Left hindlimb (tissue), 1 donor: ENCODE measurements at regions not wholly inside any gene's neighbourhood (a gene's known extent, or its start where the extent isn't known, plus 50 kb on each side); places are given as distances from the start of the nearest gene placed in this dataset.

Source experiments
- DNase-seq: peaks from one replicate; pipeline ENCODE4 v3.0.0-alpha.2; 2018

GRCh38 chr10:123462756-123463155 is 203.4 kb upstream of the GPR26 start:
- DNase-seq: no peak

DNA sequence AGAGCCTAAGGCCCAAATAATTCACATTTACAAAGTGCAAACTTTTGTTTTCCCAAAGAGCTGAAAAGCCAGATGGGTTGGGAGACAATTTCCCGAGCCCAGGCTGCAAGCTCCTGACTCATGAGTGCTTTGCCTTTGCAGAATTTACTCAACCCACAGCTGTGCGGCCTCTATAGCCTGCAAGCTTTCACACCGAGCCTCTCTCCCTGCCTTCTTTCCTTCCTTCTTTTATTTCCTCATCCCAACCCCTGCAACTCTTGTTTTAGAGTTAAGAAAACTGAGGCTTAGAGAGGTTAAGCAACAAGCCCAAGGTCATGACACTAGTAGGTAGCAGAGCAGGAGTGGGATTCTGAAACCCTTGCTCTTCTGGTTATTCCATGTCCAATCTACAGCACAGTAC is 203.0 kb upstream of the GPR26 start:
- no peak for DNase-seq

DNA sequence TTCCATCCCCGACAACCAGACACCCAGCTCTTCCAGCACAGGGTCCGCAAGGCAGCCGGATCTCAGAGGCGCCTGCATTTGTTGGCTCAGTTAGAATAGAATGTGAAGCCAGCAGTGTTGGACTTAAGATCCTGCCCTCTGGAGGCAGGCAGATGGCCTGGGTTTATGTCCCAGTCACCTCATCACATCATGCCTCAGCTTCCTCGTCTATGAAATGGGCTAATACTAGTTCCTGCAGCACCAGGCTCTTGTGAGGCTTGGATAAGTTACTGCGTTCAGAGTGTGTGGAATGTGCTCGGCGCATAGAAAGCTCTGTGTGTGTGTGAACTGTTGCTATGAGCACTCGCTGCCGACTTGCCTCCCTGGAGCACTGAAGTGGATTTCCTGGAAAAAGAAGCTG is 202.5 kb upstream of the GPR26 start:
- no peak for DNase-seq

DNA sequence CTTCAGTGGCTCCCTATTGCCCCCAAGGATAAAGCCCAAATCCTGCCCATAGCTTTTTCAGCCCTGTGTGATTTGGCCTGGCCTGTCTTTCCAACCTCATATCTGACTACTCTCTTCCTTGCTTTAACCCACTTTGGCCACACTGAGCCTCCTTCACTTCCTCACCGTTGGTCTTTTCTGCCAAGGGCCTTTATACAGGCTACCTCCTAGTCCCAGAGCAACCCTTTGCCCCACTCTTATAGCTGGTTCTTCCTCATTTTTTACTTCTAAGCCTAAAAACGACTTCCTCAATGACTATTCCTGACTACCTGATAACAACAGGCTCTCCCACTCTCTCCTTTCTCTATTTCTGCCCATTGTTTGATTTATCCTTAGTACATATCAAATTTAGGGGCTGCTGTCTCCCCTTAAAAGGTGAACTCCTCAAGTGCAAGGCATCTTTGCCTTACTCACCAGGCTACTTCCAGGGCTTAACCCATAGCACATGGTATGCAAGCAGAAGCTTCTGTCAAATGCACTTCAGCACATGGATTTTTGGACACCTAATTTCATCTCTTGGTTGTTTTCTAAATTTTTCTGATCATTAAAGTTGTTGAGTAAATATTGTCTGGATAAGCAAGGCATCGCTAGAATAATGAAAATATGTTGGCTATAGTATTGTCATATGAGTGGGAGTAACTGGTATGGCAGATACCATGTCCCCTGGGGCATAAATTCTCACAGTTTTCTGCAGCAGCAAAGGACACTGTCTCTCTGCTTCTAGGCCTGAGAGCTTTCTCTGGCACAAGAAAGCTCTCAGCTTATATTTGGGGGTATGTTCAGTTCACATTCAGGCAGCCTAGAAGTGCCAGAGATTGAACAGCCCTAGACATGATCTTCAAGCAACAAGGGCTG is 201.5 kb upstream of the GPR26 start:
- DNase-seq: no peak

- no peak for DNase-seq
Measured at GRCh38 chr10:123470336-123470921, 195.7 kb upstream of the GPR26 start.

GRCh38 chr10:123471811-123472210 is 194.3 kb upstream of the GPR26 start:
- no peak for DNase-seq

DNA sequence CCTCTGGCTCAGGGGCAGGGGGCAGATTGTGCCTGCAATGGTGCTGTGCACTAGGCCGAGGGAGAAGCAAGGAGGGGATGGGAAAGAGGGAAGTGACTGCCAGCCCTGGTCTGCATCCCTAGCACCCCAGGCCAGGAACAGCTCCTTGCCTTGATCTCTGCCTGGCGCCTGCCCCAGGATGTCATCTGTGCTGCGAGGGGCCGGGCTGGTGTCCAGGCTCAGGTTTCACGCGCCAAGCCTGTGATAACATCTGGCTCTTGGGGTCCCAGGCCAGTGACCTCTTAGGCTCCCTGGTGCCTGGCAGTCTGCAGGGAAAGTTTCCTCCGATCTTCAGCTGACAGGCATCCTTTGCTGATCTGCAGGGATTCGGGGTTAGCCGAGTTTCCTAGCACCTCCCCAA is 193.5 kb upstream of the GPR26 start:
- DNase-seq: no peak

DNA sequence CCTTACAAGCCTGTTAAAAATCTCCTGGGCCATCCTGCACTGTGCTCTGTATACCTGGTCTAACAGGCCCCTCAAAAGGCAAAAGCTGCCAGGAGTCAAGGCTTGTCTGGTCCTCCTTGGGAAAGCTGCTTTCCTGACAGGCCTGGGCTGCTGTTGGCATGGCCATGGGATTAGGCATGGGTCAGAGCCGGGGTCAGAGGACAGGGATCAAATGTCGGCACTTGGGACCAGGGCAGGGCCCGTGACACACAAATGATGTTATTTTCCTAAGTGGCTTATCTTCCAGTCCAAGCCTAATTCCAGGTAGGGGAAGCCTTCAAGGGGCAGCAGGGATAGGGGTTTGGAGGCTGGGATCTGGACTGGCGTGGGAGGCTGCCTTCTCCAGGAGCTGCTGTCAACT is 191.5 kb upstream of the GPR26 start:
- no peak for DNase-seq

DNA sequence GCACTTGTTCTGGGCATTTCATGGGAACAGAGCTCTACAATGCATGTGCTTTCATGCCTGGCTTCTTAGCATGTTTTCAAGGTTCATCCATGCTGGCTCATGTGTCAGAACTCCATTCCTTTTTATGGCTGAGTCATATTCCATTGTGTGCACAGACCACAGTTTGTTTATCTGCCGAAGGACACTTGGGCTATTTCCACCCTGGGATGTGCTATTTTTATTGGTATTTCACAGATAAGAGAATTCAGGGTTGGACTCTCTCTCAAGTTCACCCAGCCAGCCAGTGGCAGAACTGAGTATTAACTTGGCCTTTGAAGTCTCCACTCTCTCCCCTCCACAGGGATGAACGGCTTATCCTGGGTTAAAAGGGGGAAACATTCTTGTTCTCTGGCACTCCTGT is 190.7 kb upstream of the GPR26 start:
- DNase-seq: no peak

DNA sequence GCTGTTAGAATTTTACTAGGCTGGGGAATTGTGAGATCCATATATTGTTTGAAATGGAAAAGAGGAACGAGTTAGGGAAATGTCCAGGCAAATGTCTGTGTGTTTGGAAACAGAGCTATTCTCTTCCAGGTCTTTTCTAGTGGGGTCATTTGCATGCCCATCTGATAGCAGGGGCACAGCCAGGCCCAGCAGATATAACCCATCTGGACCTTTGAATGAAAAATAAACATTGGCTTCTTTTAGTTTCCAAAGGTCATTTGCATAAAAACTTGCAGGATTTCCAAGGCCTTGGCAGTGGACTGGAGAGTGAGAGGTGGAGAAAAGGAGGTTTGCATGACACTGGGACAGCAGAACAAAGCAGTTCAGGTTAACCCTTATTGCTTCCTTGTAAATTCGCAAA is 188.0 kb upstream of the GPR26 start:
- DNase-seq: no peak

GRCh38 chr10:123479640-123480039 is 186.5 kb upstream of the GPR26 start:
- no peak for DNase-seq

GRCh38 chr10:123480344-123480743 is 185.8 kb upstream of the GPR26 start:
- no peak for DNase-seq

DNA sequence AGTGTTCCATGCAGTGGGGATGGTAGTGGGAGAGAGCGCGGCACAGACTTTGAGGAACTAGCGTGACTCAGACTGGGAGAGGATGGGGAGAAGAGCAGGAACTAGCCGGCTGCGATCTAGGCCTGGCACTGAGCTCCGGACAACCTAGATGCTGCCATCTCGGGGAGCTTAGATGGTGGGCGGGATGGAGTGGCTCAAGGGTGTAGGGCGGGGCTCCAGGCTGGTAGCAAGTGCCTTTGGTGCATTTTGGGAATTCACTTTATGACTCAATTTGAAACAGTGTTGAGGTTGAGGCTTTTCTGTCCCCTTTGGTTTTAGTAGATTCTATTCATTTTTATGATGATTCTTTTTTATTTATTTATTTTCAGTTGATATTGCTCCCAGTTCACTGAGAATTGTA is 185.3 kb upstream of the GPR26 start:
- no peak for DNase-seq

GRCh38 chr10:123484722-123485121 is 181.4 kb upstream of the GPR26 start:
- no peak for DNase-seq

- DNase-seq: no peak
Measured at GRCh38 chr10:123485341-123485960, 180.7 kb upstream of the GPR26 start.

DNA sequence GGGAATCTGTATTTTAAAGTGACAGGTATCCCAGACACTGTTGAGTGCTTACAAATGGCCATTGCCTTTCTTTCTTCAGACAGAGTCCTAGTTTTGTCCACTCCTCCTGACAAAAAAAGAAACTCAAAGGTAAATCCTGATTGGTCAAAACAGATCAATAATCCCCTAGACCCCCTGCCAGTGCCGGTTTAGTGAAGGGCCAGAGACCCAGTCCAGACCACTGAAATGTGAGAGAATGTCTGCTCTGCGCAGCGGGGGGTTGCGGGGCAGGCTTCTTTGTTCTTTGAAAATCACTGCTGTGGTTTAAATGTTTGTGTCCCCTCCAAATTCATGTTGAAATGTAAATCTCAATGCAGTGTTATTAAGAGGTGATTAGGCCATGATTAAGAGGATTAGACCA is 177.7 kb upstream of the GPR26 start:
- DNase-seq: no peak

DNA sequence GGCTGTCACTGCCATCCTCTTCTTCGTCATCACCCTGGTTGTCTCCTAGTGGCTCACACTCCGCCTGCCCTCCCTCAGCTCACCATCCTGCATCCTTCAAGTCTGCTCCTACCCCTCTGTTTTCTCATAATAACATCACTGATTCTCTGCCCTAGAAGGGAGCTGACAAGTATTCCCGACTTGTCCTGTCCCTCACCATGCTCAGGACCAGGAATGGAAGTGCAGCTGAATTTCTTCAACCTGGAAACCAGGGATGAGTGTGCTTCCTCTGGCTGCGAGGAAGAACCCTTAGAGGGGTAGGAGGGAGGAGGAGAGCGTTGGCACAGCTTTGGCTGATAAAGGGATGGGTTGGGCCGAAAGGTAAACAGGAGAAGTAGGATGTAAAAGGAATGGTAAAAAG is 174.8 kb upstream of the GPR26 start:
- no peak for DNase-seq

DNA sequence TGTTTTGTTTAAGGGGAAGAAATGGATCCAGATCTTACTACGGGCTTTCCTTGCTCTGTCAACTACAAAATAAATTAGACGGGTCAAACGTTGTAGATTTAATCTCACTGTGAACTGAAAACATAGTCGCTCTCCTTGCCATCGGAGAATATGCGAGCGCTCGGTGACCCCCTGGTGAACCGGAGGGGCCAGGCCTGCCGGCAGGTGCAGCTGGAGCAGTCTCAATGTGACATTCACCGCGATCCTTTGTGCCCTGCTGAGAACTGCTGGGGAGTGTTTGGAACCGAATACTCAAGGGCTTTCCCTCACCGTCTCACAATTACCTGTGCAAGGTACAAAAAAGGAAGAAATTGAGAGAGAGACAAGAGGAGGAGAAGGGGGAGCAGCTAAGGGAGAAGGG is 174.1 kb upstream of the GPR26 start:
- no peak for DNase-seq

GRCh38 chr10:123494301-123494808 is 171.8 kb upstream of the GPR26 start:
- DNase-seq: no peak

DNA sequence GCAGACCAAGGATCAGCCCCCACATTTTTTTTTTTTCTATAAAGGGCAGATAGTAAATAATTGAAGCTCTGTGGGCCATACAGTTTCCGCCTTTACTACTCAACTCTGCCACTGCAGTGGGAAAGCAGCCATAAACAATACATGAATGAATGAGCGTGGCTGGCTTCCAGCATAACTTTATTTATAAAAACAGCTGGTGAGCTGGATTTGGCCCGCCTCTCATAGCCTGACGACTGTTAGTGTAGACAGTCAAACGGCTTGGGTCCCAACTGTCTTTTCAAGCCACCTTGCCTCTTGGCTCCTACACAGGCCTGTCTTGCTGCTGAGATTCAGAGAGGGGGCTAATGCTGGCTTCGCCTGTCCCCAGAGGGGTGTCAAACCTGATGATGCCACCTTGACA is 169.8 kb upstream of the GPR26 start:
- DNase-seq: no peak

DNA sequence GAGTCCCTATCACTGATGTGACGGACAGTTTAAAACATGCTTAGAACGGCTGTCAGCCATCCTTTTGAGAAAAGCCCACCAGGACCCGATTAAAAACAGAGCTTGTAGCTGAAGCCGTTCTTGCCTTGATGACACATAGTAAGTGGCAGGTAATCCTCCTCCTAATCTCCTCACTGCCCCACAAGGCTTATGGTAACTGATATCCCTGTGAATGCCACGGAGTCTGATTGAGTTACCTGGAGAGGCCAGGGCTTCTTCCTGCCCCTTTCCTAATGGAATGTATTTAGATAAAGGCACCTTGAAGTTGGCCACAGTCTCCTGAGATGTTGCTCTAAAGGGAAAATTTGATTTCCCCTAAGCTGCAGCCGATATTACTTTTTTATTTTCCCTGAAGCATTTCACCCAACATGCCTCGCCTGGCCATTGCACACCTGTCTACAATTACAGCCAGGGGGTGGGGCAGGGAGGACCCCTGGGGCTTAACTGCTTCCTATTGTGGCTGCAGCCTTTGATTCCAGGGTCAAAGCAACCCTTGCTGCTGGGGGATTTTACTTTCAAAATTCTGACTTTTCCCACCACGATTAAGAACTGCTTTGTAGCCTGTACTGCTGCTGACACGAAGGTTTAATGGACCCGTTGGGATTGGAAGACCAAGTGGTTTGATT is 169.0 kb upstream of the GPR26 start:
- no peak for DNase-seq

DNA sequence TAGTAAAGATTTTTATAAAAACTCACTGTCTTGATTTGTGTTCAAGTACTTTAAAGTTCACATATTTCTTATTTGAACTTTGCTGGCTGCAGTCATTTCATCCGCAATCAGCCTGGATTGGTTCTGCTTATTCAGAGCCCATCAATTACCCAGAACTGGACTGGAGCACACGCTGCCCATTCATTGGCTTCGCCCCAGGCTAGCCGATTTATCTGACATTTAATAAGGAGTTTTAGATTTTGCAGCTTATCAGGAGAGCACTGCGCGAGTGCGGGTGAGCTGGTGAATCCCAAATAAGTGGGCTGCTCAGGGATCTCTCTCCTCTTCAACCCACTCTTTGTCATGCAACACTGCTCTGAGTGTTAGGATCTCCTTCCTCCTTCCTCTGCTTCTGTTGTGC is 166.0 kb upstream of the GPR26 start:
- no peak for DNase-seq

DNA sequence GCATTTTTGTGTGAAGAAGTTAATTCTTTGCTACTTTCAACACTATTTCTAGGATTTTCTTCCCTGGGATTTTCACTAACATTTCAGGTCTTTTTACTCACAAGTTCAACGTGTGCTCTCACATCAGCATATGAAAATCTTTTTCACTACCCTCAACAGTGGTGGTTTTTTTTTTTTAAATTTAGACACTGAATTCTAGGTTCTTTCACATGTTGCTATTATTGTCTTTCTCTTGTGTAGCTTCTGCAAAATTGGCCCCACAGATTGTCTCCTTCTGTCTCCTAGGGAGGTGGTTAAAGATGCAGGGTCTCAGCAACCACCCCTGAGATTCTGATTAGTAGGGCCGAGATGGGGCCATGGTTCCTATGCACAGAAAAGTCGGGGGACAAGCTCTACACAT is 165.0 kb upstream of the GPR26 start:
- no peak for DNase-seq

- DNase-seq: no peak
Measured at GRCh38 chr10:123502983-123503382, 163.2 kb upstream of the GPR26 start.
